Vagina (tissue), 2 donors: ENCODE measurements at regions not wholly inside any gene's neighbourhood (a gene's known extent, or its start where the extent isn't known, plus 50 kb on each side); places are given as distances from the start of the nearest gene placed in this dataset.

Experiments used
- DNase-seq, 2 donors: peaks; one replicate each; pipeline ENCODE4 v3.0.0-alpha.2; 2017; ENCODE audit errors: extremely low spot score in 2 of 2
- H3K27ac ChIP-seq: fragments of 200-600 bp; sonication (generic); one replicate; pipeline ENCODE4 v1.5.1; 2019
- H3K27me3 ChIP-seq: fragments of 200-600 bp; sonication (generic); one replicate; pipeline ENCODE4 v1.5.1; 2019
- H3K36me3 ChIP-seq, 2 donors: fragments of 200-600 bp; sonication (generic); one replicate each; pipeline ENCODE4 v1.5.1; 2017 to 2019
- H3K4me1 ChIP-seq: fragments of 200-600 bp; sonication (generic); one replicate; pipeline ENCODE4 v1.5.1; 2019
- H3K4me3 ChIP-seq, 2 donors: fragments of 200-600 bp; sonication (generic); 1 replicate in 1 of 2; 2 replicates in 1 of 2; pipeline ENCODE4 v1.5.1; 2016 to 2019
- H3K9me3 ChIP-seq: fragments of 200-600 bp; sonication (generic); one replicate; pipeline ENCODE4 v1.5.1; 2019
- CTCF ChIP-seq, 3 experiments: fragments of 450-650 bp in 2 of 3; fragments of 200-600 bp in 1 of 3; sonication (generic) in 1 of 3; IDR thresholded peaks; one replicate each; pipeline ENCODE4 v1.5.1; 2017 to 2019; ENCODE audit warnings: antibody characterized with exemption in 3 of 3, mild to moderate bottlenecking in 2 of 3, moderate library complexity in 2 of 3
- POLR2A ChIP-seq, 2 donors: fragments of 450-650 bp; IDR thresholded peaks; one replicate each; pipeline ENCODE4 v1.6.1; 2017; ENCODE audit warnings: antibody characterized with exemption in 2 of 2, mild to moderate bottlenecking in 2 of 2, moderate library complexity in 2 of 2
- POLR2AphosphoS5 ChIP-seq, 2 donors: sonication (generic); formaldehyde crosslinking; IDR thresholded peaks; one replicate each; pipeline ENCODE4 v1.9.0; 2017; ENCODE audit warnings: antibody characterized with exemption in 2 of 2, mild to moderate bottlenecking in 2 of 2, low read depth in 1 of 2; ENCODE audit not compliant: insufficient read depth in 1 of 2
- intact Hi-C: fragments of 100-400 bp; cut with DNase I; formaldehyde crosslinking; loops from one replicate; pipeline ENCODE4 v1.15.1; 2023

GRCh38 chr16:54628796-54629625, 301.7 kb upstream of the IRX5 start:
- Histone ChIP-seq H3K9me3 (no peaks in the 10 kb centered on the region), H3K27me3 (no peaks in the 10 kb centered on the region), H3K27ac (no peak overlapping the region), H3K36me3 (no peaks in the 10 kb centered on the region), H3K4me3 (no peak overlapping the region), H3K4me1 (no peaks in the 10 kb centered on the region)
- no peak for DNase-seq
- TF ChIP-seq POLR2A (IDR thresholded peaks at IDR 0.05) = no peak
- no peak for TF ChIP-seq POLR2AphosphoS5 (IDR thresholded peaks at IDR 0.05; ENCODE audit: insufficient read depth in 1 of 2, low read depth in 1 of 2)
- intact Hi-C loops = no loop called here

- no peak overlapping the region for H3K27ac ChIP-seq
- H3K27me3 ChIP-seq = no peaks in the 10 kb centered on the region
- intact Hi-C loops = no loop called here
- H3K9me3 ChIP-seq = no peaks in the 10 kb centered on the region
- no peaks in the 10 kb centered on the region for H3K4me1 ChIP-seq
- DNase-seq = no peak
- no peaks in the 10 kb centered on the region for H3K36me3 ChIP-seq
- no peak overlapping the region for H3K4me3 ChIP-seq
- TF ChIP-seq POLR2AphosphoS5 (IDR thresholded peaks at IDR 0.05; ENCODE audit: insufficient read depth in 1 of 2, low read depth in 1 of 2) = no peak
- no peak for TF ChIP-seq CTCF (IDR thresholded peaks at IDR 0.05)
- TF ChIP-seq POLR2A (IDR thresholded peaks at IDR 0.05) = no peak
Observed at GRCh38 chr16:54627616-54628015, 303.0 kb upstream of the IRX5 start.

GRCh38 chr16:54623636-54624035, 307.0 kb upstream of the IRX5 start:
- no peaks in the 10 kb centered on the region for H3K27me3 ChIP-seq
- intact Hi-C loops = no loop called here
- DNase-seq = no peak
- no peak for TF ChIP-seq POLR2AphosphoS5 (IDR thresholded peaks at IDR 0.05; ENCODE audit: insufficient read depth in 1 of 2, low read depth in 1 of 2)
- no peak for TF ChIP-seq CTCF (IDR thresholded peaks at IDR 0.05)
- H3K27ac ChIP-seq = no peak overlapping the region
- H3K36me3 ChIP-seq = no peaks in the 10 kb centered on the region
- H3K9me3 ChIP-seq = no peaks in the 10 kb centered on the region
- no peaks in the 10 kb centered on the region for H3K4me1 ChIP-seq
- H3K4me3 ChIP-seq = no peak overlapping the region

GRCh38 chr16:54620197-54620596, 310.5 kb upstream of the IRX5 start:
- DNase-seq = no peak
- H3K4me3 ChIP-seq = no peak overlapping the region
- no peaks in the 10 kb centered on the region for H3K4me1 ChIP-seq
- H3K27ac ChIP-seq = no peak overlapping the region
- intact Hi-C loops = no loop called here
- TF ChIP-seq POLR2AphosphoS5 (IDR thresholded peaks at IDR 0.05; ENCODE audit: insufficient read depth in 1 of 2, low read depth in 1 of 2) = no peak
- no peaks in the 10 kb centered on the region for H3K27me3 ChIP-seq
- no peaks in the 10 kb centered on the region for H3K36me3 ChIP-seq
- no peaks in the 10 kb centered on the region for H3K9me3 ChIP-seq

GRCh38 chr16:54616610-54617009, 314.1 kb upstream of the IRX5 start:
- Histone ChIP-seq H3K36me3 (no peaks in the 10 kb centered on the region), H3K27me3 (no peaks in the 10 kb centered on the region), H3K4me3 (no peak overlapping the region), H3K4me1 (no peaks in the 10 kb centered on the region), H3K27ac (no peak overlapping the region), H3K9me3 (no peaks in the 10 kb centered on the region)
- TF ChIP-seq CTCF (IDR thresholded peaks at IDR 0.05) (no peak), POLR2A (IDR thresholded peaks at IDR 0.05) (no peak), POLR2AphosphoS5 (IDR thresholded peaks at IDR 0.05; ENCODE audit: insufficient read depth in 1 of 2, low read depth in 1 of 2) (no peak)
- intact Hi-C loops = no loop called here
- no peak for DNase-seq

GRCh38 chr16:54605536-54606066, 319.0 kb upstream of the IRX3 start:
- H3K36me3 ChIP-seq = no peaks in the 10 kb centered on the region
- TF ChIP-seq CTCF (IDR thresholded peaks at IDR 0.05) (no peak), POLR2A (IDR thresholded peaks at IDR 0.05) (no peak), POLR2AphosphoS5 (IDR thresholded peaks at IDR 0.05; ENCODE audit: insufficient read depth in 1 of 2, low read depth in 1 of 2) (no peak)
- H3K4me3 ChIP-seq = no peak overlapping the region
- peaks cover 3% of the 10 kb centered on the region for H3K9me3 ChIP-seq
- H3K27me3 ChIP-seq = no peaks in the 10 kb centered on the region
- no peak overlapping the region for H3K27ac ChIP-seq
- DNase-seq = no peak
- intact Hi-C loops = no loop called here
- no peaks in the 10 kb centered on the region for H3K4me1 ChIP-seq
